Trophoblast cell (in vitro differentiated cells and primary cell): ENCODE measurements at regions not wholly inside any gene's neighbourhood (a gene's known extent, or its start where the extent isn't known, plus 50 kb on each side); places are given as distances from the start of the nearest gene placed in this dataset.

ENCODE experiments used
- DNase-seq, 2 donors: peaks; one replicate each; pipeline ENCODE4 v3.0.0-alpha.2; 2016
- H2AFZ ChIP-seq: 2 replicates; pipeline ENCODE4 v1.6.1; 2013; ENCODE audit warnings: low read length, moderate library complexity, mild to moderate bottlenecking; ENCODE audit not compliant: insufficient read depth, poor library complexity
- H2AK5ac ChIP-seq: 2 replicates; pipeline ENCODE4 v1.6.1; 2013; ENCODE audit warnings: mild to moderate bottlenecking, low read length
- H2BK120ac ChIP-seq: 2 replicates; pipeline ENCODE4 v1.6.1; 2013; ENCODE audit warnings: low read length, mild to moderate bottlenecking, moderate library complexity; ENCODE audit not compliant: insufficient read depth, poor library complexity
- H2BK12ac ChIP-seq: 2 replicates; pipeline ENCODE4 v1.6.1; 2013; ENCODE audit warnings: mild to moderate bottlenecking, low read length, moderate library complexity
- H2BK5ac ChIP-seq: 2 replicates; pipeline ENCODE4 v1.6.1; 2013; ENCODE audit warnings: low read length, low read depth, moderate library complexity, mild to moderate bottlenecking; ENCODE audit not compliant: poor library complexity
- H3K14ac ChIP-seq: 2 replicates; pipeline ENCODE4 v1.6.1; 2013; ENCODE audit warnings: mild to moderate bottlenecking, low read length
- H3K18ac ChIP-seq: 2 replicates; pipeline ENCODE4 v1.6.1; 2013; ENCODE audit warnings: mild to moderate bottlenecking, low read length
- H3K23ac ChIP-seq: 2 replicates; pipeline ENCODE4 v1.6.1; 2013; ENCODE audit warnings: low read length
- H3K27ac ChIP-seq: 2 replicates; pipeline ENCODE4 v1.5.1; 2013; ENCODE audit warnings: low read depth, mild to moderate bottlenecking, inconsistent platforms, low read length, moderate library complexity
- H3K27me3 ChIP-seq: 2 replicates; pipeline ENCODE4 v1.6.1; 2013; ENCODE audit warnings: inconsistent platforms, mild to moderate bottlenecking, low read length, moderate library complexity; ENCODE audit not compliant: insufficient read depth
- H3K36me3 ChIP-seq, 2 experiments: 1 replicate in 1 of 2; 2 replicates in 1 of 2; pipeline ENCODE4 v1.6.1; 2013; ENCODE audit warnings: low read length in 2 of 2, mild to moderate bottlenecking in 2 of 2, moderate library complexity in 1 of 2; ENCODE audit not compliant: insufficient read depth in 2 of 2, control insufficient read depth in 1 of 2
- H3K4ac ChIP-seq: 2 replicates; pipeline ENCODE4 v1.6.1; 2013; ENCODE audit warnings: low read depth, mild to moderate bottlenecking, low read length, moderate library complexity
- H3K4me1 ChIP-seq, 2 experiments: 1 replicate in 1 of 2; 2 replicates in 1 of 2; pipeline ENCODE4 v1.6.1; 2013; ENCODE audit warnings: low read length in 2 of 2, mild to moderate bottlenecking in 2 of 2, moderate library complexity in 1 of 2; ENCODE audit not compliant: insufficient read depth in 2 of 2, control insufficient read depth in 1 of 2
- H3K4me2 ChIP-seq: 2 replicates; pipeline ENCODE4 v1.6.1; 2013; ENCODE audit warnings: inconsistent platforms, mild to moderate bottlenecking, low read length, moderate library complexity
- H3K4me3 ChIP-seq: 2 replicates; pipeline ENCODE4 v1.5.1; 2013; ENCODE audit warnings: mild to moderate bottlenecking, low read depth, low read length, inconsistent platforms
- H3K79me1 ChIP-seq: one replicate; pipeline ENCODE4 v1.6.1; 2013; ENCODE audit warnings: low read length
- H3K79me2 ChIP-seq: 2 replicates; pipeline ENCODE4 v1.6.1; 2013; ENCODE audit warnings: low read length, mild to moderate bottlenecking; ENCODE audit not compliant: control insufficient read depth, insufficient read depth, poor library complexity
- H3K9ac ChIP-seq: 2 replicates; pipeline ENCODE4 v1.6.1; 2013; ENCODE audit warnings: mild to moderate bottlenecking, low read length
- H3K9me3 ChIP-seq: 2 replicates; pipeline ENCODE4 v1.6.1; 2013; ENCODE audit warnings: low read depth, mild to moderate bottlenecking, control low read depth, inconsistent platforms, low read length; ENCODE audit not compliant: insufficient read depth
- H4K12ac ChIP-seq: 2 replicates; pipeline ENCODE4 v1.6.1; 2013; ENCODE audit warnings: low read depth, mild to moderate bottlenecking, low read length, moderate library complexity
- H4K8ac ChIP-seq: 2 replicates; pipeline ENCODE4 v1.6.1; 2013; ENCODE audit warnings: low read depth, mild to moderate bottlenecking, low read length, moderate library complexity
- H4K91ac ChIP-seq: one replicate; pipeline ENCODE4 v1.6.1; 2013; ENCODE audit warnings: low read depth, mild to moderate bottlenecking, low read length, moderate library complexity
- WGBS: extraction: QIAGEN DNeasy Blood & Tissue Kit; methylation state at CpG from one replicate; pipeline ENCODE4 v1.1.7; 2013; ENCODE audit warnings: missing lambda C conversion rate; ENCODE audit not compliant: insufficient read length, insufficient coverage; ENCODE audit errors: extremely low coverage; 5-methylcytosine and 5-hydroxymethylcytosine counted together

DNA sequence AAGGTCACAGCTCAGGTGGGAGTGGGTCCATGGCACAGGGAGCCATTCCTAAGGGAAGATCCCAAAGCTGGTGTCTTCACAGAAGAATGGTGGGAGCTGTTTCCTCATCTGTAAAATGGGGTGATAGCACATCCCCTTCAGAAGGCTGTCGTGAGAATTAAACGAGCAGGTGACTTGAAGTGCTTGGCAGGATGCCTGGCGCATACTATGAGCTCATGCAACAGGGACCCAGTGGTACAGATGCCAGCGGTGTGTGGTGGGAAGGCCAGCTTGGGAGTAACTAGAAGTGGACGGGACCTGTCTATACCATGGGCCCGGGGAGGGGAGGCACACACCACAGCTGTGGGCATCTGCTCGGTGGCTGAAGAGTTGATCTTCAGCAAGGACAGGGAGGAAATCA is 189.3 kb upstream of the TNRC6C start:
- Histone ChIP-seq H3K9me3 (no peaks in the 10 kb centered on the region), H3K4me1 (peaks cover 0 to 4% of the 10 kb centered on the region in 2 experiments), H3K23ac (no peak overlapping the region), H3K79me1 (no peaks in the 10 kb centered on the region), H2AFZ (no peak overlapping the region), H3K36me3 (no peaks in the 10 kb centered on the region), H2AK5ac (no peak overlapping the region), H3K18ac (no peak overlapping the region), H2BK12ac (no peak overlapping the region), H4K12ac (no peak overlapping the region), H3K14ac (no peak overlapping the region), H3K4ac (no peak overlapping the region), H3K4me2 (no peak overlapping the region), H2BK120ac (no peak overlapping the region), H3K4me3 (no peak overlapping the region), H2BK5ac (no peak overlapping the region), H3K9ac (no peak overlapping the region), H3K27me3 (no peaks in the 10 kb centered on the region), H3K27ac (no peak overlapping the region), H4K91ac (no peak overlapping the region), H3K79me2 (no peaks in the 10 kb centered on the region), H4K8ac (no peak overlapping the region)
- WGBS = no CpG with 5 or more reads among the region's 7 CpGs
- DNase-seq = no peak

- H3K23ac ChIP-seq = no peak overlapping the region
- no peak overlapping the region for H4K12ac ChIP-seq
- H3K36me3 ChIP-seq = no peaks in the 10 kb centered on the region
- WGBS = no CpG with 5 or more reads among the region's 11 CpGs
- no peak overlapping the region for H2BK5ac ChIP-seq
- DNase-seq = no peak
- H3K9me3 ChIP-seq = no peaks in the 10 kb centered on the region
- H2BK120ac ChIP-seq = no peak overlapping the region
- no peak overlapping the region for H3K9ac ChIP-seq
- H2BK12ac ChIP-seq = no peak overlapping the region
- no peak overlapping the region for H3K4me2 ChIP-seq
- H3K79me2 ChIP-seq = no peaks in the 10 kb centered on the region
- no peak overlapping the region for H3K18ac ChIP-seq
- H3K79me1 ChIP-seq = no peaks in the 10 kb centered on the region
- H3K4me1 ChIP-seq = peaks cover 0 to 4% of the 10 kb centered on the region in 2 experiments
- no peak overlapping the region for H4K8ac ChIP-seq
- H4K91ac ChIP-seq = no peak overlapping the region
- H2AFZ ChIP-seq = no peak overlapping the region
- no peak overlapping the region for H2AK5ac ChIP-seq
- H3K14ac ChIP-seq = no peak overlapping the region
- no peaks in the 10 kb centered on the region for H3K27me3 ChIP-seq
- H3K4me3 ChIP-seq = no peak overlapping the region
- H3K4ac ChIP-seq = no peak overlapping the region
- H3K27ac ChIP-seq = no peak overlapping the region
These were observed 188.7 kb upstream of the TNRC6C start for GRCh38 chr17:77769762-77770161.

DNA sequence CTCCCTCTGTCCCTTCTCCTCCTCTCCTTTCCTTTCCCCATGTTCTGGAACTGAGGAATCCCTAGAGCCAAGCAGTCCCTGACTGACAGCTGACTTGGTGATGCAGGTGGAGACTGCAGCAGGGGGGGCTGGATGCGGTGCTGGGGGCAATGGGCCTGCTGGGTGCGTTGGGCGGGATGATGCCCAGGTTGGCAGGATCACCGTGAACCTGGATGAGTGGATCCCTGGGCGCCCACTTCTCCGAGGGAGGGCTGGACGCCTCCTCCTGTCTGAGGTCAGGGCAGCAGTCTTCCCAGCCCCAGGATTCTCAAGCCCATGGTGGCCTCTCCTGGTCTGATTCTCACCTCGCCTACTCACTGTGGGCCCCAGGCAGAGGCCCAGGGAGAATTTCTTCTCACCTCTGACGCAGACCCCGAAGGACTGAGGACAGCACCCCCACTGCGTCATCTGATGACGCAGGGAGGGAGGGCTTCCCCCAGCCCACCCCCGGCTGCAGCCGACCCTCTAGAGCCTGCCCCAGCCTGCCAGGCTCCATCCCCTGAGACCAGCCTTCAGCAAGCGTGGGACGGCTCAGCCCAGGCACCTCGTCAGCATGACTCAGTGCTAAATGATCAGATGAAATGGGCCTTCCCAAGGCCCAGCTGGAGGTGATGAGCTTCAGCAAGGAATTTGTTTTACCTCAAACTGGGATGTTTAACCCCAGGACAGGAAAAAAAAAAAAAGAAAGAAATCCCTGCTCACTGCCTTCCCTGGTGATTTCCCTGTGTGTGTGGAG is 188.0 kb upstream of the TNRC6C start:
- Histone ChIP-seq H2BK120ac (no peak overlapping the region), H4K12ac (no peak overlapping the region), H2BK5ac (no peak overlapping the region), H3K4ac (no peak overlapping the region), H3K27me3 (no peaks in the 10 kb centered on the region), H3K4me3 (no peak overlapping the region), H4K91ac (no peak overlapping the region), H3K4me1 (peaks cover 0 to 4% of the 10 kb centered on the region in 2 experiments), H3K27ac (no peak overlapping the region), H2AFZ (no peak overlapping the region), H3K9ac (no peak overlapping the region), H4K8ac (no peak overlapping the region), H3K14ac (no peak overlapping the region), H3K18ac (no peak overlapping the region), H3K23ac (no peak overlapping the region), H3K79me1 (no peaks in the 10 kb centered on the region), H3K79me2 (no peaks in the 10 kb centered on the region), H2AK5ac (no peak overlapping the region), H2BK12ac (no peak overlapping the region), H3K36me3 (no peaks in the 10 kb centered on the region), H3K4me2 (no peak overlapping the region), H3K9me3 (no peaks in the 10 kb centered on the region)
- no peak for DNase-seq
- WGBS = no CpG with 5 or more reads among the region's 17 CpGs

GRCh38 chr17:77771145-77771544 is 187.4 kb upstream of the TNRC6C start:
- no peaks in the 10 kb centered on the region for H3K27me3 ChIP-seq
- H3K14ac ChIP-seq = no peak overlapping the region
- no peak overlapping the region for H2BK5ac ChIP-seq
- no peaks in the 10 kb centered on the region for H3K36me3 ChIP-seq
- DNase-seq = no peak
- H4K8ac ChIP-seq = no peak overlapping the region
- no peak overlapping the region for H3K4me2 ChIP-seq
- H3K18ac ChIP-seq = no peak overlapping the region
- no peak overlapping the region for H3K4me3 ChIP-seq
- H4K91ac ChIP-seq = no peak overlapping the region
- no peak overlapping the region for H3K27ac ChIP-seq
- H3K9me3 ChIP-seq = no peaks in the 10 kb centered on the region
- no CpG with 5 or more reads among the region's 14 CpGs for WGBS
- no peak overlapping the region for H3K4ac ChIP-seq
- no peak overlapping the region for H3K9ac ChIP-seq
- peaks cover 0 to 4% of the 10 kb centered on the region in 2 experiments for H3K4me1 ChIP-seq
- no peak overlapping the region for H2BK120ac ChIP-seq
- H3K79me1 ChIP-seq = no peaks in the 10 kb centered on the region
- no peak overlapping the region for H3K23ac ChIP-seq
- H2AFZ ChIP-seq = no peak overlapping the region
- H4K12ac ChIP-seq = no peak overlapping the region
- no peaks in the 10 kb centered on the region for H3K79me2 ChIP-seq
- H2BK12ac ChIP-seq = no peak overlapping the region
- H2AK5ac ChIP-seq = no peak overlapping the region
